ENCODE measurements at regions not wholly inside any gene's neighbourhood (a gene's known extent, or its start where the extent isn't known, plus 50 kb on each side); places are given as distances from the start of the nearest gene placed in this dataset.

- no TSS peak for BruUV-seq (replicated peaks)
- 5% methylated on average over 11 of the region's 11 CpGs for WGBS (ENCODE audit: low lambda C conversion rate)
Observed at GRCh38 chr6:40738551-40739193, 151.5 kb upstream of the LRFN2 start.

DNA sequence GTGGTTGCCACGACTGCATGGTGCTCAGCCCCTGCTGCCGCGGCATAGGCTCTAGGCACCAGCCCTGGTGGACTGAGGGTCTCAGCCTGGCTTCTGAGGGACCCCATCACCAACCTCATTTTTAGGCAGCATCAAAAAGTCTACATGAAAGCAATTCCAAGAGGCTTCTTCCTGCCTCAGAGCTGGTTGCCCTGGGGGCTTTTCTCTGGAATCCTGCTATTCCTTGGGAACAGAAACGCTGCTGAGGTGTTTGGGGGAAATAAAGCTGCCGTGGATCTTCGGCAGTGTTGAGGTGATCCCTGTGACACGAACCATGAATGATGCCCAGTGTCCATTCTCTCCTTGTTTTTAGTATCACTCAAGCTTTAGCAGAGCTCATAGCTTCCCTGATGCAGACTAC, 148.4 kb upstream of the LRFN2 start:
- no peak overlapping the region for H3K9ac ChIP-seq (ENCODE audit: insufficient read depth, low read depth, low read length)
- ChIA-PET POLR2A (no interaction called here), CTCF (ENCODE audit: low intra/inter-chr PET ratio, low total read pairs) (no interaction called here)
- H3K27ac ChIP-seq (ENCODE audit: extremely low read length, insufficient read depth, low read length), result no peak overlapping the region
- H3K79me2 ChIP-seq (ENCODE audit: insufficient read depth, low read length), result no peaks in the 10 kb centered on the region
- no peak overlapping the region for H3K4me2 ChIP-seq (ENCODE audit: low read depth, low read length)
- H3K36me3 ChIP-seq (replicated peaks in 1 of 2; ENCODE audit: control insufficient read depth in 1 of 2, insufficient read depth in 2 of 2, low read length in 2 of 2), result no peaks in the 10 kb centered on the region
- no peaks in the 10 kb centered on the region for H3K4me1 ChIP-seq (ENCODE audit: insufficient read depth, low read length)
- in situ Hi-C loops (cut with HindIII; ENCODE audit: extremely low pct_ligation_motif_present, low pct_unique_long_range_greater_than_20kb) (no loop called here), intact Hi-C loops (cut with micrococcal nuclease; ENCODE audit: unreplicated experiment) (no loop called here)
- 37% methylated on average over 7 of the region's 7 CpGs for WGBS (ENCODE audit: low lambda C conversion rate)
- H3K4me3 ChIP-seq (replicated peaks in 1 of 3; ENCODE audit: insufficient read depth in 1 of 3, low read depth in 2 of 3, low read length in 3 of 3), result no peak overlapping the region
- peaks cover 2 to 41% of the 10 kb centered on the region in 2 experiments; a peak in 4 of 5 replicates for H3K27me3 ChIP-seq (ENCODE audit: control insufficient read depth in 1 of 2, insufficient read depth in 2 of 2, low read length in 2 of 2)
- ATAC-seq (no peak), DNase-seq (ENCODE audit: low spot score) (no peak), FAIRE-seq (no peak)
- H2AFZ ChIP-seq (ENCODE audit: low read length), result no peak overlapping the region
- H3K9me3 ChIP-seq (ENCODE audit: low read length), result no peaks in the 10 kb centered on the region
- no peaks in the 10 kb centered on the region for H4K20me1 ChIP-seq (ENCODE audit: insufficient read depth, low read length)
- no TSS peak for BruUV-seq (replicated peaks)
- TF ChIP-seq CEBPB (IDR thresholded peaks at IDR 0.05; ENCODE audit: borderline replicate concordance, low read depth, low read length), result no peak
- TF ChIP-seq, protein P1, sequence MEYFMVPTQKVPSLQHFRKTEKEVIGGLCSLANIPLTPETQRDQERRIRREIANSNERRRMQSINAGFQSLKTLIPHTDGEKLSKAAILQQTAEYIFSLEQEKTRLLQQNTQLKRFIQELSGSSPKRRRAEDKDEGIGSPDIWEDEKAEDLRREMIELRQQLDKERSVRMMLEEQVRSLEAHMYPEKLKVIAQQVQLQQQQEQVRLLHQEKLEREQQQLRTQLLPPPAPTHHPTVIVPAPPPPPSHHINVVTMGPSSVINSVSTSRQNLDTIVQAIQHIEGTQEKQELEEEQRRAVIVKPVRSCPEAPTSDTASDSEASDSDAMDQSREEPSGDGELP (IDR thresholded peaks at IDR 0.05; ENCODE audit: borderline replicate concordance, low read depth), result no peak
- TF ChIP-seq PHF20 (CRISPR knock-in tag; IDR thresholded peaks at IDR 0.05), result no peak
- no peak for TF ChIP-seq NCOA2 (CRISPR knock-in tag; IDR thresholded peaks at IDR 0.05)
- no peak for TF ChIP-seq NCOA1 (CRISPR knock-in tag; IDR thresholded peaks at IDR 0.05)
- no peak for TF ChIP-seq ZFP82 (CRISPR knock-in tag; IDR thresholded peaks at IDR 0.05; ENCODE audit: borderline replicate concordance)
- TF ChIP-seq, protein P2, sequence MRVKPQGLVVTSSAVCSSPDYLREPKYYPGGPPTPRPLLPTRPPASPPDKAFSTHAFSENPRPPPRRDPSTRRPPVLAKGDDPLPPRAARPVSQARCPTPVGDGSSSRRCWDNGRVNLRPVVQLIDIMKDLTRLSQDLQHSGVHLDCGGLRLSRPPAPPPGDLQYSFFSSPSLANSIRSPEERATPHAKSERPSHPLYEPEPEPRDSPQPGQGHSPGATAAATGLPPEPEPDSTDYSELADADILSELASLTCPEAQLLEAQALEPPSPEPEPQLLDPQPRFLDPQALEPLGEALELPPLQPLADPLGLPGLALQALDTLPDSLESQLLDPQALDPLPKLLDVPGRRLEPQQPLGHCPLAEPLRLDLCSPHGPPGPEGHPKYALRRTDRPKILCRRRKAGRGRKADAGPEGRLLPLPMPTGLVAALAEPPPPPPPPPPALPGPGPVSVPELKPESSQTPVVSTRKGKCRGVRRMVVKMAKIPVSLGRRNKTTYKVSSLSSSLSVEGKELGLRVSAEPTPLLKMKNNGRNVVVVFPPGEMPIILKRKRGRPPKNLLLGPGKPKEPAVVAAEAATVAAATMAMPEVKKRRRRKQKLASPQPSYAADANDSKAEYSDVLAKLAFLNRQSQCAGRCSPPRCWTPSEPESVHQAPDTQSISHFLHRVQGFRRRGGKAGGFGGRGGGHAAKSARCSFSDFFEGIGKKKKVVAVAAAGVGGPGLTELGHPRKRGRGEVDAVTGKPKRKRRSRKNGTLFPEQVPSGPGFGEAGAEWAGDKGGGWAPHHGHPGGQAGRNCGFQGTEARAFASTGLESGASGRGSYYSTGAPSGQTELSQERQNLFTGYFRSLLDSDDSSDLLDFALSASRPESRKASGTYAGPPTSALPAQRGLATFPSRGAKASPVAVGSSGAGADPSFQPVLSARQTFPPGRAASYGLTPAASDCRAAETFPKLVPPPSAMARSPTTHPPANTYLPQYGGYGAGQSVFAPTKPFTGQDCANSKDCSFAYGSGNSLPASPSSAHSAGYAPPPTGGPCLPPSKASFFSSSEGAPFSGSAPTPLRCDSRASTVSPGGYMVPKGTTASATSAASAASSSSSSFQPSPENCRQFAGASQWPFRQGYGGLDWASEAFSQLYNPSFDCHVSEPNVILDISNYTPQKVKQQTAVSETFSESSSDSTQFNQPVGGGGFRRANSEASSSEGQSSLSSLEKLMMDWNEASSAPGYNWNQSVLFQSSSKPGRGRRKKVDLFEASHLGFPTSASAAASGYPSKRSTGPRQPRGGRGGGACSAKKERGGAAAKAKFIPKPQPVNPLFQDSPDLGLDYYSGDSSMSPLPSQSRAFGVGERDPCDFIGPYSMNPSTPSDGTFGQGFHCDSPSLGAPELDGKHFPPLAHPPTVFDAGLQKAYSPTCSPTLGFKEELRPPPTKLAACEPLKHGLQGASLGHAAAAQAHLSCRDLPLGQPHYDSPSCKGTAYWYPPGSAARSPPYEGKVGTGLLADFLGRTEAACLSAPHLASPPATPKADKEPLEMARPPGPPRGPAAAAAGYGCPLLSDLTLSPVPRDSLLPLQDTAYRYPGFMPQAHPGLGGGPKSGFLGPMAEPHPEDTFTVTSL (CRISPR knock-in tag; IDR thresholded peaks at IDR 0.05; ENCODE audit: borderline replicate concordance), result no peak
- TF ChIP-seq PHF21A (CRISPR knock-in tag; IDR thresholded peaks at IDR 0.05), result no peak

More at GRCh38 chr6:40738551-40739193, 151.5 kb upstream of the LRFN2 start:
- H3K9ac ChIP-seq (ENCODE audit: insufficient read depth, low read depth, low read length), result no peak overlapping the region
- no peak overlapping the region for H3K27ac ChIP-seq (ENCODE audit: extremely low read length, insufficient read depth, low read length)
- no peak for ATAC-seq
- no peaks in the 10 kb centered on the region for H4K20me1 ChIP-seq (ENCODE audit: insufficient read depth, low read length)
- POLR2A ChIA-PET, result no interaction called here
- no peak for DNase-seq (ENCODE audit: low spot score)
- no peaks in the 10 kb centered on the region for H3K36me3 ChIP-seq (replicated peaks in 1 of 2; ENCODE audit: control insufficient read depth in 1 of 2, insufficient read depth in 2 of 2, low read length in 2 of 2)
- no peak overlapping the region for H3K4me2 ChIP-seq (ENCODE audit: low read depth, low read length)
- no peaks in the 10 kb centered on the region for H3K79me2 ChIP-seq (ENCODE audit: insufficient read depth, low read length)
- in situ Hi-C loops (cut with HindIII; ENCODE audit: extremely low pct_ligation_motif_present, low pct_unique_long_range_greater_than_20kb), result no loop called here
- FAIRE-seq, result no peak
- H2AFZ ChIP-seq (ENCODE audit: low read length), result no peak overlapping the region
- intact Hi-C loops (cut with micrococcal nuclease; ENCODE audit: unreplicated experiment), result no loop called here
- no peak overlapping the region for H3K4me3 ChIP-seq (replicated peaks in 1 of 3; ENCODE audit: insufficient read depth in 1 of 3, low read depth in 2 of 3, low read length in 3 of 3)
- TF ChIP-seq HOXA5 (CRISPR knock-in tag; IDR thresholded peaks at IDR 0.05), result no peak
- no peak for TF ChIP-seq E2F2 (CRISPR knock-in tag; IDR thresholded peaks at IDR 0.05; ENCODE audit: borderline replicate concordance)
- H3K27me3 ChIP-seq (ENCODE audit: control insufficient read depth in 1 of 2, insufficient read depth in 2 of 2, low read length in 2 of 2), result peaks cover 2 to 36% of the 10 kb centered on the region in 2 experiments; a peak in 4 of 5 replicates
- CTCF ChIA-PET (ENCODE audit: low intra/inter-chr PET ratio, low total read pairs), result no interaction called here
- H3K4me1 ChIP-seq (ENCODE audit: insufficient read depth, low read length), result no peaks in the 10 kb centered on the region
- H3K9me3 ChIP-seq (ENCODE audit: low read length), result no peaks in the 10 kb centered on the region
